K562 (cell line): ENCODE measurements at regions not wholly inside any gene's neighbourhood (a gene's known extent, or its start where the extent isn't known, plus 50 kb on each side); places are given as distances from the start of the nearest gene placed in this dataset.

Source experiments
- ATAC-seq: fragments of 200-7000 bp; cut with Tn5 transposase; 3 replicates; pipeline ENCODE4 v1.9.1; 2020; ENCODE audit warnings: moderate library complexity
- BruUV-seq: library from RNA; stranded (reverse); fragments of 400-500 nt; replicated peaks from 2 replicates; lab custom pipeline; 2021; lab: Mats Ljungman, UMichigan
- CTCF ChIA-PET: fragments of 300-600 bp; formaldehyde crosslinking; extraction: SDS; loops from one replicate; lab custom pipeline; 2021; ENCODE audit warnings: low intra/inter-chr PET ratio; lab: Yijun Ruan, JAX
- POLR2A ChIA-PET: fragments of 300-600, 350-650 bp; sonication (Branson Sonifier 250); formaldehyde crosslinking; extraction: SDS; loops from one replicate; lab custom pipeline; 2021; ENCODE audit warnings: antibody characterized with exemption, inconsistent platforms; lab: Yijun Ruan, JAX
- DNase-seq, 4 experiments: peaks; one replicate each; pipeline versions ENCODE4 v3.0.0 to v3.0.0-alpha.2; 2011 to 2018; ENCODE audit warnings: low spot score in 3 of 4, mixed read lengths in 3 of 4; ENCODE audit errors: extremely low read depth in 1 of 4
- FAIRE-seq: peaks from 2 replicates; lab custom pipeline; 2011; peaks lifted over from hg19 to GRCh38; lab: Jason Lieb, UNC
- H2AFZ ChIP-seq: 2 replicates; pipeline ENCODE4 v1.6.0; 2011; ENCODE audit warnings: low read depth, low read length, control low read depth, inconsistent platforms
- H3K27ac ChIP-seq: fragments of 200-600 bp; 3 replicates; pipeline ENCODE4 v1.8.0; 2011; ENCODE audit warnings: low read depth, mild to moderate bottlenecking, control low read depth, inconsistent platforms, low read length, moderate library complexity, mixed read lengths; ENCODE audit errors: extremely low read depth
- H3K27me3 ChIP-seq, 2 experiments: fragments of 300-600 bp in 1 of 2; 2 replicates in 1 of 2; 3 replicates in 1 of 2; pipeline versions ENCODE4 v1.6.0 to v1.8.0; 2011; ENCODE audit warnings: inconsistent platforms in 2 of 2, low read length in 2 of 2, mild to moderate bottlenecking in 1 of 2, mixed read lengths in 1 of 2, moderate library complexity in 1 of 2; ENCODE audit not compliant: control insufficient read depth in 2 of 2, insufficient read depth in 2 of 2
- H3K36me3 ChIP-seq: fragments of 300-600 bp; 3 replicates; pipeline ENCODE4 v1.8.0; 2011; ENCODE audit warnings: mild to moderate bottlenecking, low read length, inconsistent platforms; ENCODE audit not compliant: control insufficient read depth, insufficient read depth
- H3K4me1 ChIP-seq, 2 experiments: fragments of 200-600 bp in 1 of 2; replicated peaks in 1 of 2; 2 replicates in 1 of 2; 3 replicates in 1 of 2; pipeline versions ENCODE4 v1.5.1 to v1.8.0; 2011; ENCODE audit warnings: inconsistent platforms in 2 of 2, low read length in 2 of 2, mild to moderate bottlenecking in 1 of 2, mixed read lengths in 1 of 2, moderate library complexity in 1 of 2; ENCODE audit not compliant: control insufficient read depth in 2 of 2, insufficient read depth in 2 of 2
- H3K4me2 ChIP-seq: 2 replicates; pipeline ENCODE4 v1.6.1; 2011; ENCODE audit warnings: low read length, control low read depth, inconsistent platforms, mixed read lengths; ENCODE audit not compliant: insufficient read depth
- H3K4me3 ChIP-seq: fragments of 200-600 bp; sonication (generic), shearing (Covaris generic); 2 replicates; pipeline ENCODE4 v1.5.1; 2016; ENCODE audit warnings: control low read depth, inconsistent platforms
- H3K79me2 ChIP-seq: fragments of 200-600 bp; 3 replicates; pipeline ENCODE4 v1.8.0; 2011; ENCODE audit warnings: low read length, inconsistent platforms; ENCODE audit not compliant: control insufficient read depth, insufficient read depth
- H3K9ac ChIP-seq, 2 experiments: 2 replicates each; pipeline versions ENCODE4 v1.6.0 to v1.6.1; 2011; ENCODE audit warnings: low read depth in 2 of 2, low read length in 2 of 2, control low read depth in 1 of 2, inconsistent platforms in 1 of 2, mild to moderate bottlenecking in 1 of 2, mixed read lengths in 1 of 2; ENCODE audit not compliant: insufficient read depth in 1 of 2
- H3K9me1 ChIP-seq: one replicate; pipeline ENCODE4 v1.6.0; 2011; ENCODE audit warnings: inconsistent platforms, mild to moderate bottlenecking, low read length, moderate library complexity; ENCODE audit not compliant: control insufficient read depth, insufficient read depth
- H3K9me3 ChIP-seq: replicated peaks from 2 replicates; pipeline ENCODE4 v1.5.1; 2011; ENCODE audit warnings: low read depth, low read length, inconsistent platforms; ENCODE audit not compliant: control insufficient read depth, insufficient read depth
- H4K20me1 ChIP-seq: replicated peaks from 2 replicates; pipeline ENCODE4 v1.6.1; 2011; ENCODE audit warnings: low read length, inconsistent platforms, mixed read lengths; ENCODE audit not compliant: control insufficient read depth, insufficient read depth
- HEY1 ChIP-seq: fragments of 250-450 bp; sonication (Bioruptor Pico); IDR thresholded peaks from 2 replicates; pipeline ENCODE4 v1.5.0; 2020; ENCODE audit warnings: mild to moderate bottlenecking, moderate library complexity, borderline replicate concordance
- HOXB6 ChIP-seq: fragments of 250-450 bp; sonication (Bioruptor Pico); IDR thresholded peaks from 2 replicates; pipeline ENCODE4 v1.5.1; 2022; ENCODE audit warnings: mild to moderate bottlenecking, borderline replicate concordance
- KDM4B ChIP-seq, 2 experiments: fragments of 450-650 bp in 1 of 2; sonication (generic) in 1 of 2; IDR thresholded peaks; 2 replicates each; pipeline ENCODE4 v1.6.1; 2016 to 2017; ENCODE audit warnings: borderline replicate concordance in 2 of 2, antibody characterized with exemption in 1 of 2, low read depth in 1 of 2, mild to moderate bottlenecking in 1 of 2
- LCOR ChIP-seq: sonication (generic); formaldehyde crosslinking; IDR thresholded peaks from 2 replicates; pipeline ENCODE4 v1.8.0; 2022; ENCODE audit warnings: mild to moderate bottlenecking, missing genetic modification reagents
- MBD2 ChIP-seq: sonication (generic); IDR thresholded peaks from 2 replicates; pipeline ENCODE4 v1.6.1; 2016; ENCODE audit warnings: low read depth, borderline replicate concordance
- MCM7 ChIP-seq, 2 experiments: fragments of 450-650 bp; IDR thresholded peaks; 2 replicates each; pipeline ENCODE4 v1.6.1; 2016 to 2018
- MXI1 ChIP-seq: IDR thresholded peaks from 2 replicates; pipeline ENCODE4 v1.6.1; 2011; ENCODE audit warnings: low read depth, mild to moderate bottlenecking, improper control_type of control experiment, low read length
- PRMT5 ChIP-seq: sonication (generic); formaldehyde crosslinking; IDR thresholded peaks from 2 replicates; pipeline ENCODE4 v1.5.0; 2020; ENCODE audit warnings: missing genetic modification reagents
- PTBP1 ChIP-seq: fragments of 200-400 bp; formaldehyde crosslinking; IDR thresholded peaks from 2 replicates; pipeline ENCODE4 v1.6.1; 2017; ENCODE audit warnings: low read depth, low read length
- RFX7 ChIP-seq: fragments of 250-450 bp; sonication (Bioruptor Pico); IDR thresholded peaks from 2 replicates; pipeline ENCODE4 v1.5.1; 2021; ENCODE audit warnings: mild to moderate bottlenecking
- RNF219 ChIP-seq: fragments of 250-450 bp; sonication (Bioruptor Pico); IDR thresholded peaks from 2 replicates; pipeline ENCODE4 v1.5.0; 2022; ENCODE audit warnings: mild to moderate bottlenecking
- SOX6 ChIP-seq: fragments of 450-650 bp; IDR thresholded peaks from 2 replicates; pipeline ENCODE4 v1.6.1; 2014; ENCODE audit warnings: mild to moderate bottlenecking
- SRSF7 ChIP-seq: fragments of 200-400 bp; formaldehyde crosslinking; optimal IDR thresholded peaks from 2 replicates; pipeline ENCODE3; 2017; ENCODE audit warnings: mild to moderate bottlenecking, low read depth, low read length
- TAF9B ChIP-seq: fragments of 450-650 bp; IDR thresholded peaks from 2 replicates; pipeline ENCODE4 v1.6.1; 2018; ENCODE audit warnings: mild to moderate bottlenecking; ENCODE audit not compliant: partially characterized antibody
- ZNF717 ChIP-seq: fragments of 250-450 bp; sonication (Bioruptor Pico); IDR thresholded peaks from 2 replicates; pipeline ENCODE4 v1.5.0; 2021
- WGBS: fragments of 100-300 bp; shearing (Covaris generic); methylation state at CpG from one replicate; pipeline ENCODE4 v1.1.6; 2016; ENCODE audit warnings: low coverage, mixed read lengths; ENCODE audit not compliant: insufficient coverage; ENCODE audit errors: missing lambda C conversion rate; 5-methylcytosine and 5-hydroxymethylcytosine counted together
- in situ Hi-C: fragments of 300-500 bp; cut with MboI; formaldehyde crosslinking; loops from 4 replicates; pipeline ENCODE4 v1.15.0; 2018; ENCODE audit warnings: inconsistent platforms, mixed read lengths
- intact Hi-C: fragments of 100-400 bp; cut with micrococcal nuclease; formaldehyde crosslinking; loops from 2 replicates; pipeline ENCODE4 v1.14.2; 2022

GRCh38 chr4:117162976-117163375 lies 77.6 kb upstream of the TRAM1L1 start:
- FAIRE-seq, result no peak
- Histone ChIP-seq H3K9ac (no peak overlapping the region), H2AFZ (no peak overlapping the region), H3K79me2 (no peaks in the 10 kb centered on the region), H3K4me3 (no peak overlapping the region), H3K9me1 (no peaks in the 10 kb centered on the region), H3K36me3 (no peaks in the 10 kb centered on the region), H3K9me3 (no peaks in the 10 kb centered on the region; the same call in 1 of the 2 replicates), H3K27ac (no peak overlapping the region), H3K27me3 (no peaks in the 10 kb centered on the region), H3K4me2 (no peak overlapping the region), H3K4me1 (no peaks in the 10 kb centered on the region), H4K20me1 (no peaks in the 10 kb centered on the region)
- intact Hi-C loops (no loop called here), in situ Hi-C loops (no loop called here)
- BruUV-seq, result no TSS peak
- ChIA-PET POLR2A (no interaction called here), CTCF (no interaction called here)
- ATAC-seq, result no peak
- WGBS, result 2% methylated on average over 3 of the region's 3 CpGs
- DNase-seq, result no peak
- TF ChIP-seq LCOR (CRISPR knock-in tag) (no peak), SRSF7 (no peak), PRMT5 (CRISPR knock-in tag) (no peak), RNF219 (no peak), SOX6 (no peak), HEY1 (no peak), RFX7 (no peak), KDM4B (IDR thresholded peaks at IDR 0.05; ENCODE audit: borderline replicate concordance in 2 of 2, low read depth in 1 of 2) (no peak), MCM7 (IDR thresholded peaks at IDR 0.05) (no peak), ZNF717 (CRISPR knock-in tag) (no peak), MXI1 (no peak), HOXB6 (CRISPR knock-in tag) (no peak), MBD2 (no peak), TAF9B (no peak), PTBP1 (no peak)
